H1 (cell line): ENCODE measurements at regions not wholly inside any gene's neighbourhood (a gene's known extent, or its start where the extent isn't known, plus 50 kb on each side); places are given as distances from the start of the nearest gene placed in this dataset.

ENCODE experiments used
- CTCF ChIA-PET: fragments of 300-600 bp; sonication (Branson Sonifier 250); formaldehyde crosslinking; loops from one replicate; lab custom pipeline; 2021; ENCODE audit not compliant: partially characterized antibody; lab: Charles Lee
- POLR2A ChIA-PET: fragments of 300-600 bp; sonication (Branson Sonifier 250); formaldehyde crosslinking; loops from one replicate; lab custom pipeline; 2021; ENCODE audit warnings: inconsistent platforms; ENCODE audit not compliant: partially characterized antibody; lab: Charles Lee
- DNase-seq, 2 experiments: peaks; one replicate each; pipeline versions ENCODE4 v3.0.0 to v3.0.0-alpha.2; 2010 to 2022; ENCODE audit warnings: low spot score in 2 of 2, low read depth in 1 of 2, mixed read lengths in 1 of 2
- FAIRE-seq: peaks from 2 replicates; lab custom pipeline; 2011; peaks lifted over from hg19 to GRCh38; lab: Jason Lieb, UNC
- H2AFZ ChIP-seq: 2 replicates; pipeline ENCODE4 v1.8.1; 2012; ENCODE audit warnings: low read length, inconsistent platforms
- H2AK5ac ChIP-seq: 2 replicates; pipeline ENCODE4 v1.6.1; 2013; ENCODE audit warnings: low read depth, low read length
- H2BK120ac ChIP-seq: replicated peaks from 2 replicates; pipeline ENCODE3; 2013; ENCODE audit warnings: low read depth, low read length, inconsistent platforms
- H2BK12ac ChIP-seq: 2 replicates; pipeline ENCODE4 v1.6.1; 2013; ENCODE audit warnings: low read depth, low read length
- H2BK15ac ChIP-seq: 2 replicates; pipeline ENCODE4 v1.6.1; 2013; ENCODE audit warnings: low read length
- H2BK20ac ChIP-seq: 2 replicates; pipeline ENCODE4 v1.6.1; 2013; ENCODE audit warnings: low read length
- H2BK5ac ChIP-seq: 2 replicates; pipeline ENCODE4 v1.6.1; 2013; ENCODE audit warnings: low read depth, low read length
- H3K14ac ChIP-seq: 2 replicates; pipeline ENCODE4 v1.6.1; 2013; ENCODE audit warnings: inconsistent platforms; ENCODE audit not compliant: insufficient read length
- H3K18ac ChIP-seq: 2 replicates; pipeline ENCODE4 v1.6.1; 2013; ENCODE audit warnings: low read length; ENCODE audit errors: extremely low read depth
- H3K23ac ChIP-seq: 2 replicates; pipeline ENCODE4 v1.6.1; 2013; ENCODE audit warnings: inconsistent platforms; ENCODE audit not compliant: insufficient read length
- H3K23me2 ChIP-seq: 2 replicates; pipeline ENCODE4 v1.6.1; 2013; ENCODE audit warnings: low read depth, low read length
- H3K27ac ChIP-seq: 2 replicates; pipeline ENCODE4 v1.6.1; 2011; ENCODE audit warnings: low read depth, low read length, inconsistent platforms
- H3K27me3 ChIP-seq, 4 experiments: replicated peaks in 1 of 4; 1 replicate in 1 of 4; 2 replicates in 3 of 4; pipeline versions ENCODE4 v1.6.1 to v1.8.1; 2011 to 2013; ENCODE audit warnings: low read length in 3 of 4, mild to moderate bottlenecking in 3 of 4, inconsistent platforms in 2 of 4, mixed read lengths in 2 of 4, moderate library complexity in 1 of 4; ENCODE audit not compliant: control insufficient read depth in 3 of 4, insufficient read depth in 3 of 4; ENCODE audit errors: extremely low read depth in 1 of 4
- H3K36me3 ChIP-seq, 4 experiments: 2 replicates each; pipeline versions ENCODE4 v1.6.1 to v1.8.1; 2011 to 2013; ENCODE audit warnings: mild to moderate bottlenecking in 4 of 4, low read length in 3 of 4, moderate library complexity in 2 of 4, control low read depth in 1 of 4, inconsistent platforms in 1 of 4; ENCODE audit not compliant: insufficient read depth in 4 of 4, control insufficient read depth in 2 of 4
- H3K4ac ChIP-seq: replicated peaks from 2 replicates; pipeline ENCODE3; 2013; ENCODE audit warnings: low read length, low read depth, mixed read lengths, inconsistent platforms; ENCODE audit not compliant: insufficient read length
- H3K4me1 ChIP-seq, 4 experiments: replicated peaks in 1 of 4; 1 replicate in 1 of 4; 2 replicates in 3 of 4; pipeline versions ENCODE4 v1.6.1 to v1.8.1; 2011 to 2013; ENCODE audit warnings: low read length in 3 of 4, inconsistent platforms in 2 of 4, mixed read lengths in 1 of 4; ENCODE audit not compliant: insufficient read depth in 4 of 4, control insufficient read depth in 3 of 4
- H3K4me2 ChIP-seq, 2 experiments: 2 replicates each; pipeline versions ENCODE4 v1.6.1 to v1.8.1; 2011 to 2013; ENCODE audit warnings: low read depth in 2 of 2, low read length in 2 of 2, control low read depth in 1 of 2, inconsistent platforms in 1 of 2, mild to moderate bottlenecking in 1 of 2; ENCODE audit not compliant: insufficient read depth in 1 of 2
- H3K4me3 ChIP-seq, 4 experiments: fragments of 200-600, 300-600 bp in 1 of 4; sonication (generic), shearing (Covaris generic), sonication (Bioruptor Twin) in 1 of 4; 2 replicates each; pipeline versions ENCODE4 v1.5.1 to v1.8.1; 2011 to 2016; ENCODE audit warnings: low read length in 4 of 4, low read depth in 3 of 4, control low read depth in 2 of 4, inconsistent platforms in 2 of 4, mild to moderate bottlenecking in 2 of 4, mixed read lengths in 1 of 4, moderate library complexity in 1 of 4; ENCODE audit not compliant: insufficient read depth in 2 of 4; ENCODE audit errors: extremely low read depth in 1 of 4
- H3K56ac ChIP-seq: replicated peaks from 2 replicates; pipeline ENCODE3; 2013; ENCODE audit warnings: low read depth, mild to moderate bottlenecking, mixed read lengths, low read length, inconsistent platforms; ENCODE audit not compliant: insufficient read length
- H3K79me1 ChIP-seq: 2 replicates; pipeline ENCODE4 v1.6.1; 2013; ENCODE audit warnings: low read depth, low read length, control low read depth
- H3K79me2 ChIP-seq, 2 experiments: 2 replicates each; pipeline versions ENCODE4 v1.6.1 to v1.8.1; 2012 to 2013; ENCODE audit warnings: low read length in 2 of 2, mild to moderate bottlenecking in 2 of 2, inconsistent platforms in 1 of 2; ENCODE audit not compliant: insufficient read depth in 2 of 2, control insufficient read depth in 1 of 2
- H3K9ac ChIP-seq, 4 experiments: replicated peaks in 1 of 4; 1 replicate in 1 of 4; 2 replicates in 3 of 4; pipeline versions ENCODE4 v1.6.1 to v1.8.1; 2011 to 2013; ENCODE audit warnings: low read depth in 3 of 4, low read length in 3 of 4, control low read depth in 2 of 4, mild to moderate bottlenecking in 2 of 4, moderate library complexity in 2 of 4, inconsistent platforms in 1 of 4; ENCODE audit errors: extremely low read depth in 1 of 4
- H3K9me3 ChIP-seq, 2 experiments: 2 replicates each; pipeline versions ENCODE4 v1.6.1 to v1.8.1; 2012 to 2013; ENCODE audit warnings: mild to moderate bottlenecking in 2 of 2, moderate library complexity in 2 of 2, control low read depth in 1 of 2, inconsistent platforms in 1 of 2, low read depth in 1 of 2, low read length in 1 of 2, mixed read lengths in 1 of 2; ENCODE audit not compliant: insufficient read depth in 2 of 2
- H4K20me1 ChIP-seq, 2 experiments: replicated peaks in 1 of 2; 2 replicates each; pipeline versions ENCODE3 to v1.8.1; 2011 to 2013; ENCODE audit warnings: inconsistent platforms in 2 of 2, low read length in 2 of 2, mild to moderate bottlenecking in 1 of 2; ENCODE audit not compliant: insufficient read depth in 2 of 2, control insufficient read depth in 1 of 2
- H4K5ac ChIP-seq: 2 replicates; pipeline ENCODE4 v1.6.1; 2013; ENCODE audit warnings: low read length, low read depth, mixed read lengths, inconsistent platforms; ENCODE audit not compliant: insufficient read length
- H4K8ac ChIP-seq: 2 replicates; pipeline ENCODE4 v1.8.0; 2013; ENCODE audit warnings: mild to moderate bottlenecking, moderate library complexity, low read length, inconsistent platforms; ENCODE audit not compliant: insufficient read depth; ENCODE audit errors: extremely low read depth
- H4K91ac ChIP-seq: replicated peaks from 2 replicates; pipeline ENCODE3; 2013; ENCODE audit warnings: low read length, mixed read lengths, inconsistent platforms; ENCODE audit not compliant: insufficient read length
- ATF2 ChIP-seq: IDR thresholded peaks from 2 replicates; pipeline ENCODE4 v1.6.1; 2012; ENCODE audit warnings: low read length, inconsistent platforms
- E2F6 ChIP-seq: IDR thresholded peaks from 2 replicates; pipeline ENCODE4 v1.6.1; 2012; ENCODE audit warnings: inconsistent platforms
- EGR1 ChIP-seq: IDR thresholded peaks from 2 replicates; pipeline ENCODE4 v1.6.1; 2011; ENCODE audit warnings: low read depth, low read length, borderline replicate concordance
- FOSL1 ChIP-seq: IDR thresholded peaks from 2 replicates; pipeline ENCODE4 v1.6.1; 2011; ENCODE audit warnings: mild to moderate bottlenecking, low read depth, low read length, moderate library complexity; ENCODE audit not compliant: insufficient read depth
- JUN ChIP-seq: IDR thresholded peaks from 2 replicates; pipeline ENCODE4 v1.6.1; 2011; ENCODE audit warnings: low read depth, mild to moderate bottlenecking, improper control_type of control experiment, low read length
- JUND ChIP-seq: IDR thresholded peaks from 2 replicates; pipeline ENCODE4 v1.6.1; 2011; ENCODE audit warnings: mild to moderate bottlenecking, improper control_type of control experiment, low read length
- KDM5A ChIP-seq: fragments of 200-600 bp; IDR thresholded peaks from 2 replicates; pipeline ENCODE4 v1.7.1; 2012; ENCODE audit warnings: mild to moderate bottlenecking, low read length, inconsistent platforms, mixed read lengths
- RAD21 ChIP-seq, 2 experiments: IDR thresholded peaks in 1 of 2; conservative IDR thresholded peaks in 1 of 2; 2 replicates each; pipeline ENCODE4 v1.6.1; 2011; ENCODE audit warnings: low read depth in 2 of 2, low read length in 2 of 2, improper control_type of control experiment in 1 of 2, inconsistent platforms in 1 of 2, mild to moderate bottlenecking in 1 of 2, moderate library complexity in 1 of 2
- RBBP5 ChIP-seq: IDR thresholded peaks from 2 replicates; pipeline ENCODE4 v1.7.1; 2012; ENCODE audit warnings: low read depth, mild to moderate bottlenecking, inconsistent platforms, low read length, moderate library complexity, borderline replicate concordance
- SAP30 ChIP-seq: fragments of 300-600 bp; sonication (generic); IDR thresholded peaks from 2 replicates; pipeline ENCODE4 v1.7.1; 2012; ENCODE audit warnings: low read length, moderate library complexity, mild to moderate bottlenecking, inconsistent platforms; ENCODE audit not compliant: insufficient read depth, insufficient replicate concordance
- SIRT6 ChIP-seq: IDR thresholded peaks from one replicate; pipeline ENCODE4 v1.7.1; 2012; ENCODE audit warnings: low read length, inconsistent platforms
- SP2 ChIP-seq: IDR thresholded peaks from 2 replicates; pipeline ENCODE4 v1.6.1; 2012; ENCODE audit warnings: mild to moderate bottlenecking, low read length, inconsistent platforms
- SP4 ChIP-seq: IDR thresholded peaks from 2 replicates; pipeline ENCODE4 v1.6.1; 2012; ENCODE audit warnings: low read length, inconsistent platforms
- TBP ChIP-seq: IDR thresholded peaks from 2 replicates; pipeline ENCODE4 v1.6.1; 2011; ENCODE audit warnings: low read depth, low read length, improper control_type of control experiment
- TCF12 ChIP-seq: IDR thresholded peaks from 2 replicates; pipeline ENCODE4 v1.6.1; 2011; ENCODE audit warnings: low read depth, mild to moderate bottlenecking, low read length

DNA sequence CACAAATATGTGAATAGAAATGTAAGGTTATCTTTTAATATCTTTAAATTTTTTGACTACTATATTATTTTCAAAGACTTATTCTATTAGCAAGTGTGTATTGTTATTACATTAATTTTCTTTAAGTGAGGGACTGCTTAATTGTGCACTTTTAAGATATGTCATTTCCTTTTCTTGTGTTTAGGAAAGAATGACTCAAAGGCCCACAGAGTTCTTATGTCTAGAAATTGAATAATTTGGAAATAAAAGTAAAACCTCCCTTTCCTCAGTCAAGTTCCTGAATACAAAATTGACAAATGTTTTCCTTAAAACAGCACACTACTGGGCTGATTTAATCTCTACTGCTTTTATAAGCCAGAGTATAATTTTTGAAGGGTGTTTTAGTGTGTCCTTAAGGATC, 169.7 kb downstream of the TMEM47 start:
- Histone ChIP-seq H3K79me1 (no peaks in the 10 kb centered on the region), H3K4me1 (no peaks in the 10 kb centered on the region), H3K36me3 (no peaks in the 10 kb centered on the region), H4K91ac (no peak overlapping the region), H3K9ac (no peak overlapping the region), H2BK120ac (no peak overlapping the region), H3K56ac (no peak overlapping the region), H2BK15ac (no peak overlapping the region), H3K14ac (no peak overlapping the region), H4K20me1 (no peaks in the 10 kb centered on the region), H2BK20ac (no peak overlapping the region), H3K23ac (no peak overlapping the region), H4K5ac (no peak overlapping the region), H3K18ac (no peak overlapping the region), H3K4me2 (no peak overlapping the region), H2AFZ (no peak overlapping the region), H3K4ac (no peak overlapping the region), H3K23me2 (no peaks in the 10 kb centered on the region), H3K27ac (no peak overlapping the region), H3K27me3 (no peaks in the 10 kb centered on the region), H2BK5ac (no peak overlapping the region), H3K4me3 (no peak overlapping the region), H3K79me2 (no peaks in the 10 kb centered on the region), H2AK5ac (no peak overlapping the region), H3K9me3 (no peaks in the 10 kb centered on the region), H2BK12ac (no peak overlapping the region), H4K8ac (no peak overlapping the region)
- no peak for DNase-seq
- FAIRE-seq, result no peak
- CTCF ChIA-PET, result no interaction called here
- POLR2A ChIA-PET, result no interaction called here
- TF ChIP-seq SP2, result no peak
- TF ChIP-seq EGR1, result no peak
- no peak for TF ChIP-seq TCF12
- TF ChIP-seq KDM5A, result no peak
- no peak for TF ChIP-seq JUN
- no peak for TF ChIP-seq SAP30
- TF ChIP-seq RAD21 (IDR thresholded peaks at IDR 0.05 in 1 of 2, conservative IDR thresholded peaks at IDR 0.05 in 1 of 2; ENCODE audit: low read depth in 2 of 2, low read length in 2 of 2), result no peak
- TF ChIP-seq FOSL1, result no peak
- TF ChIP-seq SIRT6, result no peak
- no peak for TF ChIP-seq ATF2
- TF ChIP-seq RBBP5, result no peak
- no peak for TF ChIP-seq E2F6
- TF ChIP-seq SP4, result no peak
- TF ChIP-seq TBP, result no peak
- no peak for TF ChIP-seq JUND
